ENCODE measurements at regions not wholly inside any gene's neighbourhood (a gene's known extent, or its start where the extent isn't known, plus 50 kb on each side); places are given as distances from the start of the nearest gene placed in this dataset.
"Not testable (repeated sequence)": the region's sequence is repeated elsewhere in the genome, so short reads cannot be mapped to it uniquely, and the experiment has no call there.

- Mint-ChIP-seq H3K4me3 (no peak overlapping the region), H3K27ac (no peak overlapping the region), H3K36me3 (no peaks in the 10 kb centered on the region), H3K4me1 (no peaks in the 10 kb centered on the region), H3K27me3 (no peaks in the 10 kb centered on the region), H3K9me3 (peaks cover 10% of the 10 kb centered on the region)
- ATAC-seq, result no peak
Measured at GRCh38 chr18:22067682-22068081, 101.7 kb upstream of the GATA6 start.

GRCh38 chr18:22068784-22069183 is 100.6 kb upstream of the GATA6 start:
- H3K27me3 Mint-ChIP-seq, result not testable (repeated sequence)

GRCh38 chr18:22069916-22070315 is 99.5 kb upstream of the GATA6 start:
- peaks cover 7% of the 10 kb centered on the region for H3K9me3 Mint-ChIP-seq
- H3K4me1 Mint-ChIP-seq, result no peaks in the 10 kb centered on the region
- ATAC-seq, result no peak
- no peaks in the 10 kb centered on the region for H3K36me3 Mint-ChIP-seq
- H3K27ac Mint-ChIP-seq, result no peak overlapping the region
- no peaks in the 10 kb centered on the region for H3K27me3 Mint-ChIP-seq
- H3K4me3 Mint-ChIP-seq, result no peak overlapping the region

More at GRCh38 chr18:22068784-22069183, 100.6 kb upstream of the GATA6 start:
- not testable (repeated sequence) for H3K4me3 Mint-ChIP-seq, ATAC-seq, H3K36me3 Mint-ChIP-seq, H3K4me1 Mint-ChIP-seq, H3K27ac Mint-ChIP-seq, H3K9me3 Mint-ChIP-seq

GRCh38 chr18:22073411-22073810 is 96.0 kb upstream of the GATA6 start:
- Mint-ChIP-seq H3K27me3 (no peaks in the 10 kb centered on the region), H3K36me3 (no peaks in the 10 kb centered on the region), H3K4me3 (no peak overlapping the region), H3K4me1 (no peaks in the 10 kb centered on the region), H3K9me3 (peaks cover 4% of the 10 kb centered on the region), H3K27ac (no peak overlapping the region)
- ATAC-seq, result no peak

- H3K27me3 Mint-ChIP-seq, result no peaks in the 10 kb centered on the region
- ATAC-seq, result no peak
- H3K27ac Mint-ChIP-seq, result no peak overlapping the region
Measured at GRCh38 chr18:22074282-22075070, 94.9 kb upstream of the GATA6 start.

GRCh38 chr18:22080035-22080434 is 89.4 kb upstream of the GATA6 start:
- H3K27me3 Mint-ChIP-seq, result no peaks in the 10 kb centered on the region
- no peaks in the 10 kb centered on the region for H3K36me3 Mint-ChIP-seq
- ATAC-seq, result no peak
- peaks cover 3% of the 10 kb centered on the region for H3K9me3 Mint-ChIP-seq
- H3K27ac Mint-ChIP-seq, result no peak overlapping the region
- H3K4me3 Mint-ChIP-seq, result no peak overlapping the region
- H3K4me1 Mint-ChIP-seq, result no peaks in the 10 kb centered on the region

More at GRCh38 chr18:22074282-22075070, 94.9 kb upstream of the GATA6 start:
- Mint-ChIP-seq H3K4me1 (no peaks in the 10 kb centered on the region), H3K9me3 (no peaks in the 10 kb centered on the region), H3K36me3 (no peaks in the 10 kb centered on the region), H3K4me3 (no peak overlapping the region)

GRCh38 chr18:22082408-22082807 is 87.0 kb upstream of the GATA6 start:
- no peak for ATAC-seq
- peaks cover 3% of the 10 kb centered on the region for H3K9me3 Mint-ChIP-seq
- no peaks in the 10 kb centered on the region for H3K36me3 Mint-ChIP-seq
- no peak overlapping the region for H3K4me3 Mint-ChIP-seq
- no peaks in the 10 kb centered on the region for H3K4me1 Mint-ChIP-seq
- no peaks in the 10 kb centered on the region for H3K27me3 Mint-ChIP-seq
- no peak overlapping the region for H3K27ac Mint-ChIP-seq

- no peak overlapping the region for H3K27ac Mint-ChIP-seq
- no peaks in the 10 kb centered on the region for H3K36me3 Mint-ChIP-seq
- H3K27me3 Mint-ChIP-seq, result no peaks in the 10 kb centered on the region
- no peaks in the 10 kb centered on the region for H3K4me1 Mint-ChIP-seq
- no peak overlapping the region for H3K4me3 Mint-ChIP-seq
- H3K9me3 Mint-ChIP-seq, result peaks cover 3% of the 10 kb centered on the region
- ATAC-seq, result no peak
Measured at GRCh38 chr18:22084547-22084946, 84.8 kb upstream of the GATA6 start.

- ATAC-seq, result no peak
- H3K27me3 Mint-ChIP-seq, result no peaks in the 10 kb centered on the region
- no peak overlapping the region for H3K4me3 Mint-ChIP-seq
- no peaks in the 10 kb centered on the region for H3K36me3 Mint-ChIP-seq
- no peaks in the 10 kb centered on the region for H3K4me1 Mint-ChIP-seq
- peaks cover 3% of the 10 kb centered on the region for H3K9me3 Mint-ChIP-seq
- H3K27ac Mint-ChIP-seq, result no peak overlapping the region
Measured at GRCh38 chr18:22086973-22087372, 82.4 kb upstream of the GATA6 start.

- no peaks in the 10 kb centered on the region for H3K4me1 Mint-ChIP-seq
- no peak for ATAC-seq
Measured at GRCh38 chr18:22088029-22088428, 81.4 kb upstream of the GATA6 start.

GRCh38 chr18:22088996-22089640 is 80.3 kb upstream of the GATA6 start:
- Mint-ChIP-seq H3K36me3 (no peaks in the 10 kb centered on the region), H3K4me3 (no peak overlapping the region), H3K9me3 (peaks cover 3% of the 10 kb centered on the region), H3K27me3 (no peaks in the 10 kb centered on the region), H3K4me1 (no peaks in the 10 kb centered on the region), H3K27ac (no peak overlapping the region)
- ATAC-seq, result no peak

More at GRCh38 chr18:22088029-22088428, 81.4 kb upstream of the GATA6 start:
- no peak overlapping the region for H3K27ac Mint-ChIP-seq
- peaks cover 3% of the 10 kb centered on the region for H3K9me3 Mint-ChIP-seq
- H3K27me3 Mint-ChIP-seq, result no peaks in the 10 kb centered on the region
- no peak overlapping the region for H3K4me3 Mint-ChIP-seq
- no peaks in the 10 kb centered on the region for H3K36me3 Mint-ChIP-seq

GRCh38 chr18:22091341-22091740 is 78.0 kb upstream of the GATA6 start:
- Mint-ChIP-seq H3K4me3 (no peak overlapping the region), H3K36me3 (no peaks in the 10 kb centered on the region), H3K27me3 (no peaks in the 10 kb centered on the region), H3K9me3 (peaks cover 3% of the 10 kb centered on the region), H3K27ac (no peak overlapping the region), H3K4me1 (no peaks in the 10 kb centered on the region)
- no peak for ATAC-seq

GRCh38 chr18:22093731-22094357 is 75.5 kb upstream of the GATA6 start:
- Mint-ChIP-seq H3K36me3 (no peaks in the 10 kb centered on the region), H3K9me3 (peaks cover 3% of the 10 kb centered on the region), H3K4me3 (no peak overlapping the region), H3K4me1 (no peaks in the 10 kb centered on the region), H3K27ac (no peak overlapping the region), H3K27me3 (no peaks in the 10 kb centered on the region)
- no peak for ATAC-seq

GRCh38 chr18:22094358-22094734 is 75.0 kb upstream of the GATA6 start:
- Mint-ChIP-seq H3K4me1 (no peaks in the 10 kb centered on the region), H3K27ac (no peak overlapping the region), H3K4me3 (no peak overlapping the region), H3K27me3 (no peaks in the 10 kb centered on the region), H3K9me3 (peaks cover 3% of the 10 kb centered on the region), H3K36me3 (no peaks in the 10 kb centered on the region)
- ATAC-seq, result no peak

- no peaks in the 10 kb centered on the region for H3K4me1 Mint-ChIP-seq
- H3K9me3 Mint-ChIP-seq, result peaks cover 5% of the 10 kb centered on the region
- H3K36me3 Mint-ChIP-seq, result no peaks in the 10 kb centered on the region
- no peak overlapping the region for H3K27ac Mint-ChIP-seq
- no peak overlapping the region for H3K4me3 Mint-ChIP-seq
- H3K27me3 Mint-ChIP-seq, result no peaks in the 10 kb centered on the region
- no peak for ATAC-seq
Measured at GRCh38 chr18:22098563-22098989, 70.8 kb upstream of the GATA6 start.

GRCh38 chr18:22099925-22100324 is 69.5 kb upstream of the GATA6 start:
- H3K27ac Mint-ChIP-seq, result no peak overlapping the region
- peaks cover 5% of the 10 kb centered on the region for H3K9me3 Mint-ChIP-seq
- ATAC-seq, result no peak
- no peaks in the 10 kb centered on the region for H3K36me3 Mint-ChIP-seq
- no peak overlapping the region for H3K4me3 Mint-ChIP-seq
- H3K4me1 Mint-ChIP-seq, result no peaks in the 10 kb centered on the region
- H3K27me3 Mint-ChIP-seq, result no peaks in the 10 kb centered on the region

All from stimulated activated memory B cell treated with anti-CD40 and anti-IgM and Interleukin-4, amounts not matched to agents 10 μg/mL and 1 μg/mL and 100 μg/mL, for 72 hours (primary cell).